HEK293T (cell line): ENCODE measurements at regions not wholly inside any gene's neighbourhood (a gene's known extent, or its start where the extent isn't known, plus 50 kb on each side); places are given as distances from the start of the nearest gene placed in this dataset.

ENCODE experiments used
- ARNT ChIP-seq: fragments of 450-650 bp; IDR thresholded peaks from 2 replicates; pipeline ENCODE4 v1.6.1; 2017; ENCODE audit warnings: mild to moderate bottlenecking
- BHLHE40 ChIP-seq: fragments of 450-650 bp; IDR thresholded peaks from 2 replicates; pipeline ENCODE4 v1.6.1; 2016; ENCODE audit warnings: mild to moderate bottlenecking, moderate library complexity, borderline replicate concordance
- CTBP1 ChIP-seq: fragments of 450-650 bp; IDR thresholded peaks from 2 replicates; pipeline ENCODE4 v1.6.1; 2016; ENCODE audit warnings: borderline replicate concordance
- ELF4 ChIP-seq: fragments of 450-650 bp; IDR thresholded peaks from 2 replicates; pipeline ENCODE4 v1.6.1; 2017; ENCODE audit warnings: antibody characterized with exemption
- FOXA1 ChIP-seq: fragments of 450-650 bp; IDR thresholded peaks from 2 replicates; pipeline ENCODE4 v1.6.1; 2016; ENCODE audit warnings: mild to moderate bottlenecking
- FOXK2 ChIP-seq: fragments of 450-650 bp; IDR thresholded peaks from 2 replicates; pipeline ENCODE4 v1.6.1; 2016; ENCODE audit warnings: mild to moderate bottlenecking
- FOXM1 ChIP-seq: fragments of 450-650 bp; IDR thresholded peaks from 2 replicates; pipeline ENCODE4 v1.6.1; 2017; ENCODE audit warnings: mild to moderate bottlenecking, borderline replicate concordance
- HDGF ChIP-seq: fragments of 450-650 bp; IDR thresholded peaks from 2 replicates; pipeline ENCODE4 v1.6.1; 2017; ENCODE audit warnings: antibody characterized with exemption, borderline replicate concordance
- NFRKB ChIP-seq: fragments of 450-650 bp; IDR thresholded peaks from 2 replicates; pipeline ENCODE4 v1.6.1; 2016; ENCODE audit warnings: mild to moderate bottlenecking, moderate library complexity
- PKNOX1 ChIP-seq: fragments of 450-650 bp; IDR thresholded peaks from 2 replicates; pipeline ENCODE4 v1.6.1; 2016
- SP1 ChIP-seq: fragments of 450-650 bp; IDR thresholded peaks from 2 replicates; pipeline ENCODE4 v1.6.1; 2017
- SUZ12 ChIP-seq: fragments of 450-650 bp; IDR thresholded peaks from 2 replicates; pipeline ENCODE4 v1.6.1; 2016; ENCODE audit warnings: mild to moderate bottlenecking
- TARDBP ChIP-seq: fragments of 450-650 bp; IDR thresholded peaks from 2 replicates; pipeline ENCODE4 v1.6.1; 2016
- ZNF384 ChIP-seq: fragments of 450-650 bp; IDR thresholded peaks from 2 replicates; pipeline ENCODE4 v1.6.1; 2016

GRCh38 chr1:25122747-25123146 is 109.6 kb downstream of the SYF2 start:
- TF ChIP-seq SP1 (no peak), FOXA1 (no peak), ELF4 (no peak), FOXM1 (no peak), ARNT (no peak), BHLHE40 (no peak), HDGF (no peak), FOXK2 (no peak), TARDBP (no peak), SUZ12 (no peak), CTBP1 (no peak), PKNOX1 (no peak), NFRKB (no peak), ZNF384 (no peak)
